SK-N-SH (cell line): ENCODE measurements at regions not wholly inside any gene's neighbourhood (a gene's known extent, or its start where the extent isn't known, plus 50 kb on each side); places are given as distances from the start of the nearest gene placed in this dataset.

ENCODE experiments used
- CTCF ChIA-PET: fragments of 300-600, 350-600 bp; formaldehyde crosslinking; extraction: SDS; loops from one replicate; lab custom pipeline; 2021; lab: Yijun Ruan, JAX
- POLR2A ChIA-PET: fragments of 350-600 bp; sonication (Branson Sonifier 250); formaldehyde crosslinking; extraction: SDS; loops from one replicate; lab custom pipeline; 2020; ENCODE audit warnings: antibody characterized with exemption, inconsistent platforms; lab: Yijun Ruan, JAX
- DNase-seq: peaks from one replicate; pipeline ENCODE4 v3.0.0; 2012
- H2AFZ ChIP-seq: fragments of 200-600 bp; sonication (generic); 2 replicates; pipeline ENCODE4 v1.8.1; 2016; ENCODE audit warnings: antibody characterized with exemption, mild to moderate bottlenecking, low read depth
- H3F3A ChIP-seq: fragments of 200-600 bp; sonication (generic); replicated peaks from 2 replicates; pipeline ENCODE3; 2016; ENCODE audit warnings: antibody characterized with exemption, mild to moderate bottlenecking; ENCODE audit not compliant: insufficient read depth
- H3K27ac ChIP-seq, 2 experiments: fragments of 200-500 bp in 1 of 2; fragments of 200-600 bp in 1 of 2; sonication (Bioruptor generic) in 1 of 2; sonication (generic), shearing (Covaris generic) in 1 of 2; 2 replicates each; pipeline versions ENCODE4 v1.5.1 to v1.6.1; 2014 to 2016; ENCODE audit warnings: low read depth in 2 of 2, inconsistent platforms in 1 of 2, low read length in 1 of 2, mild to moderate bottlenecking in 1 of 2, mixed read lengths in 1 of 2
- H3K27me3 ChIP-seq: fragments of 200-600 bp; sonication (generic), shearing (Covaris generic); 2 replicates; pipeline ENCODE4 v1.6.1; 2016; ENCODE audit warnings: mixed run types; ENCODE audit not compliant: insufficient read depth
- H3K36me3 ChIP-seq, 2 experiments: fragments of 200-500 bp in 1 of 2; fragments of 200-600 bp in 1 of 2; sonication (Bioruptor generic) in 1 of 2; sonication (generic) in 1 of 2; replicated peaks in 1 of 2; 2 replicates each; pipeline versions ENCODE3 to v1.5.1; 2014 to 2016; ENCODE audit warnings: low read length in 1 of 2, mild to moderate bottlenecking in 1 of 2; ENCODE audit not compliant: insufficient read depth in 2 of 2, control insufficient read depth in 1 of 2
- H3K4me1 ChIP-seq, 2 experiments: fragments of 200-500 bp in 1 of 2; fragments of 200-600 bp in 1 of 2; sonication (Bioruptor generic) in 1 of 2; sonication (generic), shearing (Covaris generic) in 1 of 2; 2 replicates each; pipeline versions ENCODE4 v1.5.1 to v1.6.1; 2014 to 2016; ENCODE audit warnings: low read depth in 1 of 2, low read length in 1 of 2, mixed run types in 1 of 2; ENCODE audit not compliant: insufficient read depth in 2 of 2, control insufficient read depth in 1 of 2
- H3K4me2 ChIP-seq: fragments of 200-600 bp; sonication (generic), shearing (Covaris generic); 2 replicates; pipeline ENCODE4 v1.6.1; 2017; ENCODE audit warnings: mixed run types
- H3K4me3 ChIP-seq, 2 experiments: fragments of 200-500 bp in 1 of 2; fragments of 200-600 bp in 1 of 2; sonication (Bioruptor generic) in 1 of 2; sonication (generic), shearing (Covaris generic) in 1 of 2; 2 replicates each; pipeline versions ENCODE4 v1.5.1 to v1.8.1; 2014 to 2016; ENCODE audit warnings: low read depth in 2 of 2, inconsistent platforms in 1 of 2, low read length in 1 of 2, mild to moderate bottlenecking in 1 of 2, mixed read lengths in 1 of 2, moderate library complexity in 1 of 2
- H3K79me2 ChIP-seq: fragments of 200-600 bp; sonication (generic); 2 replicates; pipeline ENCODE4 v1.8.1; 2017; ENCODE audit warnings: mild to moderate bottlenecking; ENCODE audit not compliant: insufficient read depth
- H3K9ac ChIP-seq: fragments of 200-600 bp; sonication (generic); 2 replicates; pipeline ENCODE4 v1.6.1; 2017; ENCODE audit warnings: mixed run types
- H3K9me2 ChIP-seq: fragments of 200-600 bp; sonication (generic); 2 replicates; pipeline ENCODE4 v1.6.1; 2017; ENCODE audit warnings: mixed run types
- H3K9me3 ChIP-seq: fragments of 200-600 bp; sonication (generic); 2 replicates; pipeline ENCODE4 v1.6.1; 2017; ENCODE audit warnings: mixed run types, mild to moderate bottlenecking, moderate library complexity
- H4K20me1 ChIP-seq: fragments of 200-600 bp; sonication (generic); 2 replicates; pipeline ENCODE4 v1.6.1; 2017; ENCODE audit warnings: mild to moderate bottlenecking, mixed run types; ENCODE audit not compliant: insufficient read depth
- CHD2 ChIP-seq: fragments of 150-350 bp; IDR thresholded peaks from 2 replicates; pipeline ENCODE4 v1.6.1; 2018; ENCODE audit warnings: low read length; ENCODE audit not compliant: partially characterized antibody
- EP300 ChIP-seq, 2 experiments: IDR thresholded peaks; 2 replicates each; pipeline versions ENCODE4 v1.4.0 to v1.6.1; 2012; ENCODE audit warnings: borderline replicate concordance in 1 of 2, low read depth in 1 of 2, low read length in 1 of 2
- EZH2phosphoT487 ChIP-seq: fragments of 200-600 bp; sonication (generic); IDR thresholded peaks from 2 replicates; pipeline ENCODE4 v1.6.1; 2017; ENCODE audit warnings: low read depth, mixed run types, mild to moderate bottlenecking, antibody characterized with exemption, moderate library complexity, borderline replicate concordance
- FOSL2 ChIP-seq: IDR thresholded peaks from 2 replicates; pipeline ENCODE4 v1.4.0; 2012; ENCODE audit warnings: low read depth, mild to moderate bottlenecking, moderate library complexity, borderline replicate concordance
- GABPA ChIP-seq: IDR thresholded peaks from 2 replicates; pipeline ENCODE4 v1.4.0; 2012; ENCODE audit warnings: low read depth, mild to moderate bottlenecking
- JUND ChIP-seq: IDR thresholded peaks from 2 replicates; pipeline ENCODE4 v1.4.0; 2012
- MEF2A ChIP-seq: IDR thresholded peaks from 2 replicates; pipeline ENCODE4 v1.4.0; 2012; ENCODE audit warnings: low read depth, borderline replicate concordance
- PBX3 ChIP-seq: IDR thresholded peaks from 2 replicates; pipeline ENCODE4; 2012
- RFX5 ChIP-seq: IDR thresholded peaks from 2 replicates; pipeline ENCODE4 v1.6.1; 2012; ENCODE audit warnings: mild to moderate bottlenecking, improper control_type of control experiment, low read length
- TAF1 ChIP-seq: IDR thresholded peaks from 2 replicates; pipeline ENCODE4 v1.6.1; 2012; ENCODE audit warnings: low read depth, mild to moderate bottlenecking, low read length, moderate library complexity, borderline replicate concordance
- TCF12 ChIP-seq: IDR thresholded peaks from 2 replicates; pipeline ENCODE4 v1.4.0; 2012
- WGBS: methylation state at CpG from one replicate; pipeline ENCODE4 v1.1.6; 2017; ENCODE audit warnings: low lambda C conversion rate; 5-methylcytosine and 5-hydroxymethylcytosine counted together

- H3F3A ChIP-seq: no peaks in the 10 kb centered on the region
- DNase-seq: no peak
- ChIA-PET POLR2A (no interaction called here), CTCF (interaction anchor here (1.0 kb wide), 2 partner anchors 9 to 11 kb away, joined by 3 read pairs; no protein-coding TSS in a partner anchor)
- no peaks in the 10 kb centered on the region for H4K20me1 ChIP-seq
- WGBS: 74% methylated on average over 28 of the region's 36 CpGs
- no peak overlapping the region for H2AFZ ChIP-seq
- H3K9me2 ChIP-seq: no peaks in the 10 kb centered on the region
- no peak overlapping the region for H3K4me2 ChIP-seq
- H3K27me3 ChIP-seq: no peaks in the 10 kb centered on the region
- no peak for TF ChIP-seq TCF12
- TF ChIP-seq MEF2A: no peak
- no peak for TF ChIP-seq JUND
- no peak for TF ChIP-seq RFX5
- TF ChIP-seq EP300 (IDR thresholded peaks at IDR 0.05; ENCODE audit: borderline replicate concordance in 1 of 2, low read depth in 1 of 2, low read length in 1 of 2): no peak
- no peak for TF ChIP-seq PBX3
- TF ChIP-seq GABPA: no peak
- TF ChIP-seq FOSL2: no peak
- H3K9me3 ChIP-seq: no peaks in the 10 kb centered on the region
- H3K9ac ChIP-seq: no peak overlapping the region
- H3K79me2 ChIP-seq: no peaks in the 10 kb centered on the region
- peaks cover 0 to 24% of the 10 kb centered on the region in 2 experiments; a peak in 1 of 4 replicates for H3K4me1 ChIP-seq
- no peak overlapping the region for H3K27ac ChIP-seq
- no peaks in the 10 kb centered on the region for H3K36me3 ChIP-seq
- H3K4me3 ChIP-seq: no peak overlapping the region
Observed at GRCh38 chr12:131443019-131444000, 267.6 kb upstream of the SFSWAP start.

- H3F3A ChIP-seq: no peaks in the 10 kb centered on the region
- CTCF ChIA-PET: interaction anchor here (1.0 to 1.3 kb wide), 3 partner anchors 10 to 528 kb away, joined by 3 to 5 read pairs (median 4); no protein-coding TSS in a partner anchor
- no peaks in the 10 kb centered on the region for H3K36me3 ChIP-seq
- no peak for DNase-seq
- H4K20me1 ChIP-seq: no peaks in the 10 kb centered on the region
- H3K9me2 ChIP-seq: no peaks in the 10 kb centered on the region
- H3K9ac ChIP-seq: no peak overlapping the region
- no peak for TF ChIP-seq TAF1
- TF ChIP-seq EZH2phosphoT487: no peak
- TF ChIP-seq PBX3: no peak
- no peak for TF ChIP-seq CHD2
- no peak for TF ChIP-seq EP300 (IDR thresholded peaks at IDR 0.05; ENCODE audit: borderline replicate concordance in 1 of 2, low read depth in 1 of 2, low read length in 1 of 2)
- TF ChIP-seq, all 33 proteins: peak for 0
- 64% methylated on average over 11 of the region's 24 CpGs for WGBS
- Histone ChIP-seq H3K4me2 (no peak overlapping the region), H3K4me3 (no peak overlapping the region), H3K9me3 (no peaks in the 10 kb centered on the region), H3K79me2 (no peaks in the 10 kb centered on the region), H3K27ac (no peak overlapping the region), H2AFZ (no peak overlapping the region), H3K27me3 (no peaks in the 10 kb centered on the region), H3K4me1 (peaks cover 0 to 17% of the 10 kb centered on the region in 2 experiments; a peak in 1 of 4 replicates)
- POLR2A ChIA-PET: no interaction called here
Observed at GRCh38 chr12:131444220-131445164, 266.4 kb upstream of the SFSWAP start.
